Stimulated activated CD8-positive, alpha-beta memory T cell treated with anti-CD3 and anti-CD28 coated beads, Interleukin-7, amount 100 ng/mL, for 1 hour (primary cell): ENCODE measurements at regions not wholly inside any gene's neighbourhood (a gene's known extent, or its start where the extent isn't known, plus 50 kb on each side); places are given as distances from the start of the nearest gene placed in this dataset.
"Not testable (repeated sequence)": the region's sequence is repeated elsewhere in the genome, so short reads cannot be mapped to it uniquely, and the experiment has no call there.

ENCODE experiments used
- DNase-seq, 2 donors: peaks; one replicate each; pipeline ENCODE4 v3.0.0-alpha.2; 2020; ENCODE audit warnings: low read depth in 2 of 2

DNA sequence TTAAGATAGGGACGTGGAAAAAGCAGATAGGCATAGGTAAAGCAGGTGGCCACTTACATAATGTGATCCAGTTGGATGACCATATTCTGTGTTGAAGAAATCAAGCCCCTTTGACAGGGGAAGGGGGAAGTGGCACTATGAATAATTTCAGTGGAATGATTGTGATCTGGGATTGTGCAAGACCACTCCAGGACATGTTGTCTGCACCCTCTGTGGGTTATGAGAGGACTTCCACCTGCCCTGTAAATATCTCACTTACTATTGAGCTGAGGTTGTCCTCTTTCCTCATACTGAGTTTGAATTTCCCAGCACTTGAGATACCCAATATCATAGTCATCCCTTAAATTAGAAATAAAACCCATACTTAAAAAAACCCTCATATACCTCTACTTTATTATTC lies 220.7 kb downstream of the IRS1 start:
- no peak for DNase-seq

DNA sequence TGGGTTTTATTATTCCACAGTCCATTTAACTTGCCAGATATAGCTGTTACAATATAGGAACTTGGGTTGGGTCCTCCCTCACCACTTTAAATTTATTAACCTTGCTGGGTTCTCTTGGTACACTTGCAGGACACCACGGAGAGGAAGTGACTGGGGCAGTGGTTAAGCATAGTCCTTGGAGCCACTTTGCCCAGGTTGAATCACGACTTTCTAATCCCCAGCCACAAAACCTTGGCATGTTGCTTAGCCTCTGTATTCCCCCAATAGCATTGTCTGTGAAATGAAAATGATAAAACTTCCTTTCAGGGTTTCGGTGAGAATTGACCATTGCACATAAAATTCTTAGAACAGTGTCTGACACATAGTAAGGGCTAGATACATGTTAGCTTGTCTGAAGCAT lies 221.2 kb downstream of the IRS1 start:
- DNase-seq, result no peak

GRCh38 chr2:226575928-226576327 lies 223.7 kb downstream of the IRS1 start:
- no peak for DNase-seq

- no peak for DNase-seq
Observed at GRCh38 chr2:226573158-226573557, 226.5 kb downstream of the IRS1 start.

- DNase-seq, result no peak
Observed at GRCh38 chr2:226564667-226565066, 235.0 kb downstream of the IRS1 start.

- DNase-seq, result no peak
Observed at GRCh38 chr2:226561962-226562361, 237.7 kb downstream of the IRS1 start.

- DNase-seq, result no peak
Observed at GRCh38 chr2:226560325-226560724, 239.3 kb downstream of the IRS1 start.

- DNase-seq, result no peak
Observed at GRCh38 chr2:226559536-226559935, 240.1 kb downstream of the IRS1 start.

- no peak for DNase-seq
Observed at GRCh38 chr2:226558418-226558817, 241.2 kb downstream of the IRS1 start.

GRCh38 chr2:226556050-226556449 lies 243.6 kb downstream of the IRS1 start:
- no peak for DNase-seq

DNA sequence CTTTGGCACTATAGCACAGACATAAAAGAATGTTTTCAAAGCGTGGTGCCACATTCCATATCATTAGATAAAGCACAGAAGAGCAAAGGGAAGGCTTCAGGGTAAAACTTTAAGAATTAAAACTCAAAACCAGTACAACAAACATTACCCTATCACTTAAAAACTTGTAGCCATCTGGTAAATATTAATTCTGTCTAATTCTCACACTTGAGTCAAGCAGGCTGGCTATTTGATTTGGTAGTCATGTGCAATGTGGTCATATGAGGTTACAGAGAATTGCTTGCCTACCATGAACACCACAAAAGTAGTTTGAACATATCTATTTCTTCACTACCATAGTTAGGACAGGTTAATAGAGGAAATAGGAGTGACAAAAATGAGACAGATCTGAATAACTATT lies 244.9 kb downstream of the IRS1 start:
- no peak for DNase-seq

DNA sequence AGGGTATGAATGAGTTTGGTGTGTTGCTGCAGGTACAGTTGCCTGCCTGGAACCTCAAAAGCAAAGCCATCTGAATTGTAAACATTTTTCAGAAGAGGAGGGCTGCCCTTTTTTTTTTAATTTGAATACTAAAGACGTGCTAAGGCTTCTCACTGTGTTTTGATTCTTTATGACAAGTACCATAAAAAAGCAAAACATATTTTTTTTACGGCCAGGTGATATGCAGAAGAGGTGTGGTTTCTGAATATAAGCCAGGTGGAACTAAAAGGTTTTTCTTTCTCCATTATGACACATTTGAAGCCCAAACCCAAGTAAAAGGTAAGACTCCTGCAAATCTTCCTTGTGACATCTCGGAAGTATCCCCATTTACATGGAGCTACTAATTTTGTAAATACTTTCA lies 246.3 kb downstream of the IRS1 start:
- DNase-seq, result no peak

GRCh38 chr2:226552571-226553285 lies 246.9 kb downstream of the IRS1 start:
- no peak for DNase-seq

GRCh38 chr2:226551522-226552250 lies 247.9 kb downstream of the IRS1 start:
- no peak for DNase-seq

- DNase-seq, result no peak
Observed at GRCh38 chr2:226550801-226551200, 248.8 kb downstream of the IRS1 start.

DNA sequence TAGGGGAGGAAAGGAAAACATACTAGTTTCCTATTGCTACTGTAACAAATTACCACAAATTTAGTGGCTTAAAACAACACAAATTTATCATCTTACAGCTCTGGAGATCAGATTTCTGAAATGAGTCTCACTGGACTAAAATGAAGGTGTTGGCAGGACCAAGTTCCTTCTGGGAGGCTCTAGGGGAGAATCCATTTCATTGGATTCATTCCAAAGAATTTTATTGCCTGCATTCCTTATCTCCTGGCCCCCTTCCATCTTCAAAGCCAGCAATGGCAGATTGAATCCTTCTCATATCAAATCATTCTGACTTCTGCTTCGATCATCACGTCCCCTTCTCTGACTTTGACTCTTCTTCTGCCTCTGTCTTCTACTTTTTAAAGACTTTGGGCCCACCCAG lies 250.9 kb downstream of the IRS1 start:
- DNase-seq, result no peak

DNA sequence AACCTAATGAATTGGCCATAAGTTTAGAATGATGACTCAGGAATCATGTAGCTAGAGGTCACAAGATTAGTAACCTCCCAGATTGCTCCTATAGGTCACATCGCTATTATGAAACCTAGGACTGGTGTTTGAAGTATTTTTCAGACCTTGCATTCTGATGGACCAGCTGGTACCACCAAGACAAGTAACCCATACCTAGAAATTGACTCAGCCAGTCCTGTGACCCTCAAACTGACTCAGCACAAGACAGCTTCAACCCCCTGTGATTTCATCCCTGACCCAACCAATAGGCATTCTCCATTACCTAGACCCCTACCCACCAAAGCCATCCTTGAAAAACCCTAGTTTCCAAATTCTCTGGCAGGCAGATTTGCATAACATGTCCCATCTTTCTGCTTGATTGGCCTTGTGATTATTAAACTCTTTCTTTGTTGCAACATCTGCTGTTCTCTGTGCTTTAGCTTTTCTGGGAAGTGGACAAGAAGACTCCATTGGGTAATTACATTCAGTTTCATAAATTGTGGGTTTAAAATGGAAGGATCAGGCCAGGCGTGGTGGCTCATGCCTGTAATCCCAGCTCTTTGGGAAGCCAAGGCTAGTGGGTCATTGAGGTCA lies 254.9 kb downstream of the IRS1 start:
- DNase-seq, result no peak

GRCh38 chr2:226540204-226540994 lies 259.2 kb downstream of the IRS1 start:
- no peak for DNase-seq

DNA sequence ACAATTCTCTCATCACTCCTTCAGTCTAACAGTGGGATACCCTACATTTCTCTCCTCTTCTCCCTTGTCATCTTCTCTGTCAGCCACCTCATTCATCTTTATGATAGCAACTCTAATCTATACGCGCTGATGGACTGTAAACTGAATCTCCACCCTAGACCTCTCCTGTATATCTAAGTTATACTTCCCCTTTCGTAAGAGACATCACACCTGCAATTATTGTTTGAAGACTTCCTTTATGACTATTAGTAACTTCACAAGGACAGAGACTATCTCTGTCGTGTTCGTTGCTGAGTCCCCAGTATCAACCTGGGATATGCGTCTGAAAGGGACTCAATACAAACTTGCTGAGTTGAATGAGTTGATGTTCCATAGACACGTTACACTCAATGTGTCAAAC lies 263.2 kb downstream of the IRS1 start:
- no peak for DNase-seq

DNA sequence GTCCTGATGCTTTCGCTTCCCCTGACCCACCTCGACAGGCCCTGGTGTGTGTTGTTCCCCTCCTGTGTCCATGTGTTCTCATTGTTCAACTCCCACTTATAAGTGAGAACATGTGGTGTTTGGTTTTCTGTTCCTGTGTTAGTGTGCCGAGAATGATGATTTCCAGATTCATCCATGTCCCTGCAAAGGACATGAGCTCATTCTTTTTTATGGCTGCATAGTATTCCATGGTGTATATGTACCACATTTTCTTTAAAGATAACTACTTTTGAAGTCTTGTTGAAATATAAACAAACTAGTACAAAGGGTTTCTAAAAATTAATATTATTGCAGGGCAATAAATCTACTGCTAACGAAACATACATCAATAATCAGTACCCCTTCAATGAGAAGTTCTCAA lies 266.6 kb downstream of the IRS1 start:
- DNase-seq, result not testable (repeated sequence)

GRCh38 chr2:226531061-226531810 lies 268.4 kb downstream of the IRS1 start:
- no peak for DNase-seq

GRCh38 chr2:226529556-226529955 lies 270.1 kb downstream of the IRS1 start:
- DNase-seq, result no peak
